PFSK-1 (cell line): ENCODE measurements at regions not wholly inside any gene's neighbourhood (a gene's known extent, or its start where the extent isn't known, plus 50 kb on each side); places are given as distances from the start of the nearest gene placed in this dataset.

Source experiments
- POLR2AphosphoS5 ChIP-seq: IDR thresholded peaks from 2 replicates; pipeline ENCODE4 v1.6.1; 2012; ENCODE audit warnings: low read depth, mild to moderate bottlenecking, control low read depth, low read length, moderate library complexity
- TF ChIP-seq, protein P1 (sequence below), 2 experiments: IDR thresholded peaks; 2 replicates each; pipeline versions ENCODE4 v1.6.1 to v1.8.0; 2011 to 2012; ENCODE audit warnings: low read depth in 2 of 2, low read length in 2 of 2, control low read depth in 1 of 2, inconsistent platforms in 1 of 2, mild to moderate bottlenecking in 1 of 2, moderate library complexity in 1 of 2; ENCODE audit not compliant: insufficient read depth in 1 of 2

DNA sequence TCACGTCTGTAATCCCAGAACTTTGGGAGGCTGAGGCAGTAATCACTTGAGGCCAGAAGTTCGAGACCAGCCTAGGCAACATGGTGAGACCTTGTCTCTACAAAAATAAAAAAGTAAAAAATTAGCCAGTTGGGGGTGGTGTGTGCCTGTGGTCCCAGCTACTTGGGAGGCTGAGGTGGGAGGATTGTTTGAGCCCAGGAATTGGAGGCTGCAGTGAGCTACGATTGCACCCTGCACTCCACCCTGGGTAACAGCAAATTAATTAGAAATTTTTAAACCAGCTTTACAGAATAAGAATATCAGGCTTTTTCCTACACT is 136.0 kb downstream of the EPC1 start:
- TF ChIP-seq, protein P1, sequence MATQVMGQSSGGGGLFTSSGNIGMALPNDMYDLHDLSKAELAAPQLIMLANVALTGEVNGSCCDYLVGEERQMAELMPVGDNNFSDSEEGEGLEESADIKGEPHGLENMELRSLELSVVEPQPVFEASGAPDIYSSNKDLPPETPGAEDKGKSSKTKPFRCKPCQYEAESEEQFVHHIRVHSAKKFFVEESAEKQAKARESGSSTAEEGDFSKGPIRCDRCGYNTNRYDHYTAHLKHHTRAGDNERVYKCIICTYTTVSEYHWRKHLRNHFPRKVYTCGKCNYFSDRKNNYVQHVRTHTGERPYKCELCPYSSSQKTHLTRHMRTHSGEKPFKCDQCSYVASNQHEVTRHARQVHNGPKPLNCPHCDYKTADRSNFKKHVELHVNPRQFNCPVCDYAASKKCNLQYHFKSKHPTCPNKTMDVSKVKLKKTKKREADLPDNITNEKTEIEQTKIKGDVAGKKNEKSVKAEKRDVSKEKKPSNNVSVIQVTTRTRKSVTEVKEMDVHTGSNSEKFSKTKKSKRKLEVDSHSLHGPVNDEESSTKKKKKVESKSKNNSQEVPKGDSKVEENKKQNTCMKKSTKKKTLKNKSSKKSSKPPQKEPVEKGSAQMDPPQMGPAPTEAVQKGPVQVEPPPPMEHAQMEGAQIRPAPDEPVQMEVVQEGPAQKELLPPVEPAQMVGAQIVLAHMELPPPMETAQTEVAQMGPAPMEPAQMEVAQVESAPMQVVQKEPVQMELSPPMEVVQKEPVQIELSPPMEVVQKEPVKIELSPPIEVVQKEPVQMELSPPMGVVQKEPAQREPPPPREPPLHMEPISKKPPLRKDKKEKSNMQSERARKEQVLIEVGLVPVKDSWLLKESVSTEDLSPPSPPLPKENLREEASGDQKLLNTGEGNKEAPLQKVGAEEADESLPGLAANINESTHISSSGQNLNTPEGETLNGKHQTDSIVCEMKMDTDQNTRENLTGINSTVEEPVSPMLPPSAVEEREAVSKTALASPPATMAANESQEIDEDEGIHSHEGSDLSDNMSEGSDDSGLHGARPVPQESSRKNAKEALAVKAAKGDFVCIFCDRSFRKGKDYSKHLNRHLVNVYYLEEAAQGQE (IDR thresholded peaks at IDR 0.05; ENCODE audit: insufficient read depth in 1 of 2, low read depth in 2 of 2, low read length in 2 of 2) = no peak
- no peak for TF ChIP-seq POLR2AphosphoS5
